ENCODE measurements at regions not wholly inside any gene's neighbourhood (a gene's known extent, or its start where the extent isn't known, plus 50 kb on each side); places are given as distances from the start of the nearest gene placed in this dataset.

DNA sequence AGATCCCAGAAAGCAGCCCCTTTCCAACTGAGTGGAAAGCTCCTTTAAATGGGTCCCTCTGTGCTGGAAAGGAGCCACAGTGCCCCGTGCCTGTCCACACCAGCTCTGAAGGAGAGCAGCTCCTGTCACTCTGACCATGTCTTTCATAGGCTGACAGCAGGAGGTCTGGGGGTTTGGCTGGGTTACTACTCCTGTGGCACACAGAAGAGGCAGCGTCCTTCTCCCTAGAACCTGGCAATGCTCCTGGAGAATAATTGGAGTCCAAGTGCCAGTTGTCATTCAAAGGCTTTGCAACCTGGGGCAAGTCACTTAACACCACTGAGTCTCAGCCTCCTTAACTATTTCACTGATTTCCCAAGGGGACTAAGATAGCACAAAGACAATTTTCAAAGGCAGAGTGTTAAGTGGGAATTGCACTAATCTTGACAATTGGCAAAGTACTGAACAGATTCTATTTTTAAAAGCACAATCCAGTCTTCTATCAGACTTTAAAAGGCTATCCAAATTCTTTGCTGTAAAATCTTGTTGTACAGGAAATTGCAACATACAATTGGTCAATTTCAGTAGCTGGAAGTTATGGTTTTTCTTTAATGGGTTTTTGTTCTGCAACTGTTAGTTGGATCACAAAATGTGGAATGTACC lies 457.2 kb downstream of the KIF16B start:
- TF ChIP-seq GATA3 (IDR thresholded peaks at IDR 0.05; ENCODE audit: low read depth, low read length) (no peak), GATA2 (IDR thresholded peaks at IDR 0.05; ENCODE audit: low read depth, low read length) (no peak)
